Muscle layer of colon (tissue), 2 donors: ENCODE measurements at regions not wholly inside any gene's neighbourhood (a gene's known extent, or its start where the extent isn't known, plus 50 kb on each side); places are given as distances from the start of the nearest gene placed in this dataset.

Source experiments
- H3K27ac ChIP-seq: one replicate; pipeline ENCODE4 v1.7.0; 2013; ENCODE audit warnings: low read depth, mild to moderate bottlenecking, low read length, moderate library complexity
- H3K27me3 ChIP-seq, 2 donors: one replicate each; pipeline ENCODE4 v1.7.0; 2013; ENCODE audit warnings: low read length in 2 of 2, mild to moderate bottlenecking in 2 of 2; ENCODE audit not compliant: insufficient read depth in 2 of 2, control insufficient read depth in 1 of 2
- H3K36me3 ChIP-seq: one replicate; pipeline ENCODE4 v1.7.0; 2013; ENCODE audit warnings: mild to moderate bottlenecking, low read length; ENCODE audit not compliant: insufficient read depth
- H3K4me1 ChIP-seq: one replicate; pipeline ENCODE4 v1.7.0; 2013; ENCODE audit warnings: mild to moderate bottlenecking, low read length; ENCODE audit not compliant: insufficient read depth
- H3K4me3 ChIP-seq, 2 donors: one replicate each; pipeline ENCODE4 v1.7.0; 2013; ENCODE audit warnings: low read length in 2 of 2, low read depth in 1 of 2, mild to moderate bottlenecking in 1 of 2, moderate library complexity in 1 of 2
- H3K9ac ChIP-seq: one replicate; pipeline ENCODE4 v1.7.0; 2013; ENCODE audit warnings: low read length
- H3K9me3 ChIP-seq: one replicate; pipeline ENCODE4 v1.7.0; 2013; ENCODE audit warnings: mild to moderate bottlenecking, low read length
- donor health status: abdominal sarcoma.
- donor health status: Adenocarcinoma of cecum.

DNA sequence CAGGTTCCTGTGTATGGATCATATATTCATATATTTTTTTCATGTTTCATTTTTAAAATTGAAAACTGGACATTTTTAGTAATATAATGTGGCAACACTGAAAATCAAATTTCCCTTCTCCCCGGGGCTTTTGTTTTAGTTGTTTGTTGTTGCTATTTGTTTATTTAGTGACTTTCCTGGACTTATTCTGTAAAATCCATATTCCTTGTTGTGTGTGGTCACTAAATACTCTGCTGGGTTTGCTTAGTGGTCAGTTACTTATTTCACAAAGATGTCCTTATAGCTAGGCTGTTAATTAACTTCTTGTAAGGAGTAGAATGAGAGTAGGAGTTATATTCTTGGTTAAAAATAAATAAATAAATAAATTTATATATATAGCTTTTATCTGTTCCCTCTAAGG is 121.6 kb upstream of the MED13L start:
- Histone ChIP-seq H3K27me3 (no peaks in the 10 kb centered on the region), H3K9ac (no peak overlapping the region), H3K4me1 (no peaks in the 10 kb centered on the region), H3K4me3 (no peak overlapping the region), H3K36me3 (no peaks in the 10 kb centered on the region), H3K27ac (no peak overlapping the region), H3K9me3 (no peaks in the 10 kb centered on the region)

DNA sequence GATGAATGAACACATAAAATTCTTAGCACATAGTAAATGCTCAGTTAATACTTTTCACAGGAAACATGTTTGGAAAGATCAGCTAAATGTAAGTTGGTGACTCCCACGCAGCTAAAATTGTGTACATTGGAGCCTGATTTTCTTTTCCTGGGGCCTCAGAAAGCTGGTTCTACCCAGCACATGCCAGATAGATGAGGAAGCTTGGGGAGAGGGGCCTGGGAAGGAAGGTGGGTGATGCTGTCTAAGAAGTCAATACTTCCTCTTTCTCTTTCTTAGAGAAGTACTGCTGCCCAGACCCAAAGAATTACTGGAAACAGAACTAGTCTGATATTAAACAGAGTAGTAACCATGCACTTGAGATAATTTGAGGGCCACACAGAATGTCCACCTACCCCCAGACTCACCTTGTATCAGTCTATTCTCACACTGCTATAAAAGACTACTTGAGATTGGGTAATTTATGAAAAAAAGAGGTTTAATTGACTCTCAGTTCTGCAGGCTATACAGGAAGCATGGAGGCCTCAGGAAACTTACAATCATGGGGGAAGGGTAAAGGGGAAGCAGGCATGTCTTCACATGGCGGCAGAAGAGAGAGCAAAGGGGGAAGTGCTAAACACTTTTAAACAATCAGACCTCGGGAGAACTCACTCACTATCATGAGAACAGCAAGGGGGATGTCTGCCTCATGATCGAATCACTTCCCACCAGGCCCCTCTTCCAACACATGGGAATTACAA is 123.3 kb upstream of the MED13L start:
- H3K27ac ChIP-seq = no peak overlapping the region

DNA sequence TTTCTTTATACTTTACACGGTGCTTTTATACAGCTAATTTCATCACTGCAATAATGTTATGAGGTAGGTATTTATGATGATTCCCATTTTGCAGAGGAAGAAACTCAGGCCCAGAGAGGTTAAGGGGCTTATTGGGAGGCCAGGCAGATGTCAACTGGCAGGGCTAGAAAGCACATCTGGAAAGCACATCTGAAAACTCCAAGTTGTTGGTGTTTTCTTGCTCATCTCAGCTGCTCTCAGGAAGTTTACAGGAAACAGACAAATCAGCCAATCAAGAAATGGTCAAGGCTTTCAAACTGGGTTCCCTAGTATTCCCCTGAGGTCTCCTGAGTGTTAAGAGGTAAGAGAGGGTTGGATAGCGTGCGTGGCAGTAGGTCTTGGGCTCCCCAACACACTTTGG is 124.1 kb upstream of the MED13L start:
- Histone ChIP-seq H3K4me1 (no peaks in the 10 kb centered on the region), H3K36me3 (no peaks in the 10 kb centered on the region), H3K27ac (no peak overlapping the region), H3K27me3 (no peaks in the 10 kb centered on the region), H3K4me3 (no peak overlapping the region), H3K9me3 (no peaks in the 10 kb centered on the region), H3K9ac (no peak overlapping the region)

More for the DNA sequence above, 123.3 kb upstream of the MED13L start:
- no peaks in the 10 kb centered on the region for H3K36me3 ChIP-seq
- no peaks in the 10 kb centered on the region for H3K9me3 ChIP-seq
- H3K9ac ChIP-seq = no peak overlapping the region
- H3K27me3 ChIP-seq = no peaks in the 10 kb centered on the region
- H3K4me1 ChIP-seq = no peaks in the 10 kb centered on the region
- H3K4me3 ChIP-seq = no peak overlapping the region

DNA sequence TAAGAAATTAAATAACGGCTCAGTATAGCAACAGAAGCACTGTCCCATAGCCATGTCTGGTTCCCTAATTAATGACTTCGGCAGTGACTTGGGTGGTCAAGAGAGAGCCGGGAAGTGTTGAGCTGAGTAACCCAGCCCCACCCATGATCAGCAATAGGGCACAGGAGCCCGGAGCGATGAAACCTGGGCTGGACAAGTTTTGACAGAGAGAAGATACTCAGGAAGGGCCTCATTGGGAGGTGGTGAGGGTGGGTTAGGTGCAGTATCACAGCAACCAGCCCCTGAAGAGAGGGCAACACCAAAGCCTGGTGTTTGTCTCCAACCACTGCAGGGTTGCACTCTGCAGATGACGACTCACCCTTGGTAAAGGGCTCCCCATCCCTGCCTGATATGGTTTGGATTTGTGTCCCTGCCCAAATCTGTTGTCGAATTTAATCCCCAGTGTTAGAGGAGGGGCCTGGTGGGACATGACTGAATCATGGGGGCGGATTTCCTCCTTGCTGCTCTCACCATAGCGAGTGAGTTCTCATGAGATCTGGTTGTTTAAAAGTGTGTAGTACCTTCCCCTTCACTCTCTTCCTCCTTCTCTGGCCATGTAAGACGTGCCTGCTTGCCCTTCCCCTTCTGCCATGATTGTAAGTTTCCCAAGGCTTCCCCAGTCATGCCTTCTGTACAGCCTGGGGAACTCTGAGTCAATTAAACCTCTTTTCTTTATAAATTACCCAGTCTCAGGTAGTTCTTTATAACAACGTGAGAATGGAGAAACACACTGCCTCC is 124.9 kb upstream of the MED13L start:
- H3K9ac ChIP-seq = no peak overlapping the region
- no peaks in the 10 kb centered on the region for H3K9me3 ChIP-seq
- no peaks in the 10 kb centered on the region for H3K27me3 ChIP-seq
- H3K36me3 ChIP-seq = no peaks in the 10 kb centered on the region
- no peak overlapping the region for H3K4me3 ChIP-seq
- H3K27ac ChIP-seq = no peak overlapping the region
- H3K4me1 ChIP-seq = no peaks in the 10 kb centered on the region

DNA sequence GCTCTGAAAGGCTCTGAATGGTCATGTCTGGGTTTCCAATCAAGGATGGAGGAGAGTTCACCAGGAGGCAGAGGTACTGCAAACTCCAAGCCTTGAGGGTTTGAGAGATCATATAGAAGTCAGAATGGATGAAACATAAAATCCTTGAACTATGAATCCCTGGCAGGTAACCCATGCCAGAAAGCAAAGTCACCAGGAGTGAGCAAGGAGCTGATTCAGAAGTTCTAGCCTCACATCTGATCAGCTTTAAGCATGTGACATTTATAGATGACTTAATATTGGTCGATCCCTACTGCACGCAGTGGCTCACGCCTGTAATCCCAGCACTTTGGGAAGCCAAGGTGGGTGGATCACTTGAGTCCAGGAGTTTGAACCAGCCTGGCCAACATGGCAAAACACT is 126.1 kb upstream of the MED13L start:
- Histone ChIP-seq H3K9me3 (no peaks in the 10 kb centered on the region), H3K36me3 (no peaks in the 10 kb centered on the region), H3K4me1 (no peaks in the 10 kb centered on the region), H3K27ac (no peak overlapping the region), H3K4me3 (no peak overlapping the region), H3K9ac (no peak overlapping the region), H3K27me3 (no peaks in the 10 kb centered on the region)

DNA sequence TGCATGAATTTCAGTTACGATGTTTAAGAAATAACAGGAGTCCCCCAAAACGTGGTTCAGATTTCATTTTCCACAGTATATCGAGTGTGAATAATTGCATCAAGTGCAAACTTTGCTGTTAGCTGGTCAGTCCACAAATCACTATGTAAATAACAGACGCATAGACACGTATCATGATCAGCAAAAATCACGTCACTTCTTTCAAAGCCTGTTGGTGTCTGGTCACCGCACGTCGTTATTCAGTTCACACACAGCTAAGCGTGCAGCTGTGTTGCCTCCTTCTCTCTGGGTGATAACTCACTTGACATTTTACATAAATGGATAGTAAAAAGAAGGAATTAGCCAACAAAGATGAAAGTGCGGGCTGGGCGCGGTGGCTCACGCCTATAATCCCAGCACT is 126.8 kb upstream of the MED13L start:
- H3K4me1 ChIP-seq = no peaks in the 10 kb centered on the region
- H3K27ac ChIP-seq = no peak overlapping the region
- H3K9ac ChIP-seq = no peak overlapping the region
- no peaks in the 10 kb centered on the region for H3K36me3 ChIP-seq
- no peaks in the 10 kb centered on the region for H3K9me3 ChIP-seq
- no peak overlapping the region for H3K4me3 ChIP-seq
- H3K27me3 ChIP-seq = no peaks in the 10 kb centered on the region

DNA sequence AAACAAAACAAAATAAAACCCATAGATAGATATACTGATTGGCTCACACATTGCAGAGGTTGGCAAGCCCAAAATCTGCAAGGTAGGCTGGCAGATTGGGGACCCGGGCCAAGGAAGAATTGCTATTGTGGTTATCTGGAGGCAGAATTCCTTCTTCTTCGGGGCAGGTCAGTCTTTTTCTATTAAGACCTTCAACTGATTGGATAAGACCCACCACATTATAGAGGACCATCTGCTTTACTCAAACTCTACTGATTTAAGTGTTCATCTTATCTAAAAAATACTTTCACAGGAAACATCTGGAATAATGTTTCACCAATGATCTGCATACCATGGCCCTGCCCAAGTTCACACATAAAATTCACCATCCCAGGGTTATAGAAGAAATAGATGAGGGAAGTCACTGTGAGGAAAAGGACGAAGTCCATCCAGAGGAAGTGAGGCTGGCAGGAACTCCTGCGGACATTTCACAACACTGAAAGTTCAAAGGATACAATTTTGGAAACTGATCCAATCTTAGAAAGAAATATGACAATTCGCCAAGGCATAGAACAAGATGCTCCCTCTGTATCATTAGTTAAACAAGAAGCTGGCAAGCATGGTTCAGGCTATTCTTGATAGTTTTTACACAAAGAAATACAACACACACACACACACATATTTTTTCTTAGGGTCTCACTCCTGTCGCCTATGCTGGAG is 127.6 kb upstream of the MED13L start:
- no peaks in the 10 kb centered on the region for H3K9me3 ChIP-seq
- no peak overlapping the region for H3K9ac ChIP-seq
- H3K4me1 ChIP-seq = no peaks in the 10 kb centered on the region
- H3K27ac ChIP-seq = no peak overlapping the region
- H3K4me3 ChIP-seq = no peak overlapping the region
- H3K36me3 ChIP-seq = no peaks in the 10 kb centered on the region
- no peaks in the 10 kb centered on the region for H3K27me3 ChIP-seq

DNA sequence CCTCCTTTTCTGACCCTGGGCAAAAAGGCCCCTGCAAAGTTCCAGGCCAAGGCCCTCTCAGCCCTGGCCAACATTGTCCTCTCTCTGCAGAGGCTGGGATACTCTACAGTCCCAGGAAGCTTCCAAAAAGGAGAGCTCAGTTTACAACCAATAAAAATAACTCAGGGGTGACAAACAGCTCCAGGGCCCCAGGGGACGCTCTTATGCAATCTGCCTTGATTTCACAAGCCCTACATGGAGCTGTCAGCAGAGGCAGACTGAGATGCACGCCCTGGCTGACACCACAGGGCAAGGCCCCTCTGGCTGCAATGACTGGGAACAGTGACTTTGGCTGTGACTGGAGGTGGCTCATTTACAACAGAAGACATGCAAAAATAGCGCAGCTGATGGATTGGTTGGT is 129.0 kb upstream of the MED13L start:
- Histone ChIP-seq H3K9me3 (no peaks in the 10 kb centered on the region), H3K9ac (no peak overlapping the region), H3K4me3 (no peak overlapping the region), H3K27me3 (no peaks in the 10 kb centered on the region), H3K36me3 (no peaks in the 10 kb centered on the region), H3K4me1 (peaks cover 6% of the 10 kb centered on the region), H3K27ac (no peak overlapping the region)

DNA sequence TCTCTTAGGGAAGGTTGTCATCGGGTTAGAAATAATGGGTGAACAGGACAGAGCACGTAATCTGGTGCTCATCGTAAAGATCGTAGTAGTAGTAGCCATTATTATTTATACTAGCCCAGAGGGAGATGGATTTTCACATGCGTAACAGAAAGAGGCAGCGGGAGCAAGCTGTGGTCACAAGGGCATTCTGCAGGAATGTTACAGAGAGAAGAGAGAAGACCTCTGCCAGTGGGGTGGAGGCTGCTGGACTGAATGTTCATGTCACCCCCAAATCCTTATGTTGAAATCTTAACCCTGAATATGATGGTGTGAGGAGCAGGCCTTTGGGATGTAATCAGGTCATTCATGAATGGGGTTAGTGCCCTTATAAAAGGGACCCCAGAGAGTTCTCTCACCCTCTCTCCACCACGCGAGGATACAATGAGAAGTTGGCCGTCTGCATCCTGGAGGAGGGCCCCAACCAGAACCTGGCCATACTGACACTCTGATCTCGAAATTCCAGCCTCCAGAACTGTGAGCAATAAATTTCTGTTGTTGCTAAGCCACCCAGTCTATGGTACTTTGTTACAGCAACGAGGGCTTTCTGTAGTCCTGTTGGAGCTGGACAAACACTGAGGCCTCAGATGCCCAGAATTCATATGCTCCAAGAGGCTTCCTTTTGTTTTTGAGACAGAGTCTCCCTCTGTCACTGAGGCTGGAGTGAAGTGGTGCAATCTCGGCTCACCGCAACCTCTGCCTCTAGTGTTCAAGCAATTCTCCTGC is 131.2 kb upstream of the MED13L start:
- Histone ChIP-seq H3K4me3 (no peak overlapping the region), H3K9me3 (no peaks in the 10 kb centered on the region), H3K4me1 (peaks cover 6% of the 10 kb centered on the region), H3K27ac (no peak overlapping the region), H3K27me3 (no peaks in the 10 kb centered on the region), H3K9ac (no peak overlapping the region), H3K36me3 (no peaks in the 10 kb centered on the region)

DNA sequence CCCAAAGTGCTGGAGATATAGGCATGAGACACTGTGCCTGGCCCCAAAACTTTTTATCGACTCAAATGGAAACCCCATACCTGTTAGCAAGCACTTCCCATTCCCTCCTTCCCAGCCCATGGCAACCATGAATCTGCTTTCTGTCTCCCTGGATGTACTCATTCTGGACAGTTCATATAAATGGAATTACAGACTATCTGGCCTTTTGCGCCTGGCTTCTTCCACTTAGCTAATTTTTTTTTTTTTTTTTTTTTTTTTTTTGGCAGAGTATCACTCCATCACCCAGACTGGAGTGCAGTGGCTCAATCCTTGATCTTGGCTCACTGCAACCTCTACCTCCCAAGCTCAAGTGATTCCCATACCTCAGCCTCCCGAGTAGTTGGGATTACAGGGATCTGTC is 134.5 kb upstream of the MED13L start:
- Histone ChIP-seq H3K4me3 (no peak overlapping the region), H3K9ac (no peak overlapping the region), H3K36me3 (no peaks in the 10 kb centered on the region), H3K27me3 (no peaks in the 10 kb centered on the region), H3K9me3 (no peaks in the 10 kb centered on the region), H3K27ac (no peak overlapping the region), H3K4me1 (peaks cover 6% of the 10 kb centered on the region)

DNA sequence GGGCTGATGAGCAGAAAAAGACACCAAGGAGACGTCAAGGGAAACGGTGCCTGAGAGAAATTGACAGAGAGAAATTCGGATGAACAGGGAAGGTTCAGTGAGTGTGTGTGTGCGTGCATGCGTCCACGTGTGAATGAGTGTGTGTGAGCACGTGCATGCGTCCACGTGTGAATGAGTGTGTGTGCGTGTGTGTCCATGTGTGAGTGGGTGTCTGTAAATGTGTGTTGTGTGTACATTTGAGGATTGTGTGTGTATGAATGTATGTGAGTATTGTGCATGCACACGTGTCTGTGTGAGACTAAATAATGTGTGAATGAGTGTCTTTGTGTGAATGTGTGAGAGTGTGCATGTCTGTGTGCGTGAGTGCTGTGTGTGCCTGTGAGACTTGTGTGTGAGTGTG is 137.4 kb upstream of the MED13L start:
- H3K4me1 ChIP-seq = peaks cover 6% of the 10 kb centered on the region
- H3K9ac ChIP-seq = no peak overlapping the region
- no peaks in the 10 kb centered on the region for H3K36me3 ChIP-seq
- no peaks in the 10 kb centered on the region for H3K9me3 ChIP-seq
- no peaks in the 10 kb centered on the region for H3K27me3 ChIP-seq
- no peak overlapping the region for H3K4me3 ChIP-seq
- H3K27ac ChIP-seq = no peak overlapping the region
